HS-27A (cell line): ENCODE measurements at regions not wholly inside any gene's neighbourhood (a gene's known extent, or its start where the extent isn't known, plus 50 kb on each side); places are given as distances from the start of the nearest gene placed in this dataset.
"Not testable (repeated sequence)": the region's sequence is repeated elsewhere in the genome, so short reads cannot be mapped to it uniquely, and the experiment has no call there.

ENCODE experiments used
- DNase-seq: peaks from one replicate; pipeline ENCODE4 v3.0.0-alpha.2; 2012; ENCODE audit warnings: low read depth, missing footprints

GRCh38 chrX:138929926-138930582, 218.5 kb upstream of the FGF13 start:
- no peak for DNase-seq

GRCh38 chrX:138928737-138929459, 217.4 kb upstream of the FGF13 start:
- no peak for DNase-seq

- DNase-seq: no peak
These were observed 213.8 kb upstream of the FGF13 start for GRCh38 chrX:138925330-138925729.

- DNase-seq: no peak
These were observed 212.3 kb upstream of the FGF13 start for GRCh38 chrX:138923805-138924204.

GRCh38 chrX:138921031-138921430, 209.5 kb upstream of the FGF13 start:
- no peak for DNase-seq

- no peak for DNase-seq
These were observed 206.3 kb upstream of the FGF13 start for GRCh38 chrX:138917781-138918180.

- no peak for DNase-seq
These were observed 203.2 kb upstream of the FGF13 start for GRCh38 chrX:138914767-138915166.

- no peak for DNase-seq
These were observed 197.1 kb upstream of the FGF13 start for GRCh38 chrX:138908577-138908976.

GRCh38 chrX:138897621-138898492, 186.3 kb upstream of the FGF13 start:
- no peak for DNase-seq

- DNase-seq: no peak
These were observed 179.0 kb upstream of the FGF13 start for GRCh38 chrX:138890491-138890890.

- DNase-seq: no peak
These were observed 177.6 kb upstream of the FGF13 start for GRCh38 chrX:138889149-138889548.

GRCh38 chrX:138886769-138887168, 175.3 kb upstream of the FGF13 start:
- DNase-seq: no peak

GRCh38 chrX:138885886-138886285, 174.4 kb upstream of the FGF13 start:
- no peak for DNase-seq

- not testable (repeated sequence) for DNase-seq
These were observed 168.8 kb upstream of the FGF13 start for GRCh38 chrX:138880293-138880692.

GRCh38 chrX:138877746-138878145, 166.2 kb upstream of the FGF13 start:
- no peak for DNase-seq

- no peak for DNase-seq
These were observed 164.0 kb upstream of the FGF13 start for GRCh38 chrX:138875472-138875871.

- no peak for DNase-seq
These were observed 162.9 kb upstream of the FGF13 start for GRCh38 chrX:138874271-138874935.

GRCh38 chrX:138873640-138874039, 162.1 kb upstream of the FGF13 start:
- not testable (repeated sequence) for DNase-seq

- DNase-seq: no peak
These were observed 161.0 kb upstream of the FGF13 start for GRCh38 chrX:138872537-138872936.

- no peak for DNase-seq
These were observed 160.2 kb upstream of the FGF13 start for GRCh38 chrX:138871739-138872138.

GRCh38 chrX:138866643-138867042, 155.1 kb upstream of the FGF13 start:
- no peak for DNase-seq

- DNase-seq: no peak
These were observed 153.7 kb upstream of the FGF13 start for GRCh38 chrX:138865093-138865649.
